K562 (cell line): ENCODE measurements at regions not wholly inside any gene's neighbourhood (a gene's known extent, or its start where the extent isn't known, plus 50 kb on each side); places are given as distances from the start of the nearest gene placed in this dataset.

Source experiments
- ATAC-seq: fragments of 200-7000 bp; cut with Tn5 transposase; 3 replicates; pipeline ENCODE4 v1.9.1; 2020; ENCODE audit warnings: moderate library complexity
- BruUV-seq: library from RNA; stranded (reverse); fragments of 400-500 nt; replicated peaks from 2 replicates; lab custom pipeline; 2021; lab: Mats Ljungman, UMichigan
- CTCF ChIA-PET: fragments of 300-600 bp; formaldehyde crosslinking; extraction: SDS; loops from one replicate; lab custom pipeline; 2021; ENCODE audit warnings: low intra/inter-chr PET ratio; lab: Yijun Ruan, JAX
- POLR2A ChIA-PET: fragments of 300-600, 350-650 bp; sonication (Branson Sonifier 250); formaldehyde crosslinking; extraction: SDS; loops from one replicate; lab custom pipeline; 2021; ENCODE audit warnings: antibody characterized with exemption, inconsistent platforms; lab: Yijun Ruan, JAX
- DNase-seq, 4 experiments: peaks; one replicate each; pipeline versions ENCODE4 v3.0.0 to v3.0.0-alpha.2; 2011 to 2018; ENCODE audit warnings: low spot score in 3 of 4, mixed read lengths in 3 of 4; ENCODE audit errors: extremely low read depth in 1 of 4
- FAIRE-seq: peaks from 2 replicates; lab custom pipeline; 2011; peaks lifted over from hg19 to GRCh38; lab: Jason Lieb, UNC
- H2AFZ ChIP-seq: 2 replicates; pipeline ENCODE4 v1.6.0; 2011; ENCODE audit warnings: low read depth, low read length, control low read depth, inconsistent platforms
- H3K27ac ChIP-seq: fragments of 200-600 bp; 3 replicates; pipeline ENCODE4 v1.8.0; 2011; ENCODE audit warnings: low read depth, mild to moderate bottlenecking, control low read depth, inconsistent platforms, low read length, moderate library complexity, mixed read lengths; ENCODE audit errors: extremely low read depth
- H3K27me3 ChIP-seq, 2 experiments: fragments of 300-600 bp in 1 of 2; 2 replicates in 1 of 2; 3 replicates in 1 of 2; pipeline versions ENCODE4 v1.6.0 to v1.8.0; 2011; ENCODE audit warnings: inconsistent platforms in 2 of 2, low read length in 2 of 2, mild to moderate bottlenecking in 1 of 2, mixed read lengths in 1 of 2, moderate library complexity in 1 of 2; ENCODE audit not compliant: control insufficient read depth in 2 of 2, insufficient read depth in 2 of 2
- H3K36me3 ChIP-seq: fragments of 300-600 bp; 3 replicates; pipeline ENCODE4 v1.8.0; 2011; ENCODE audit warnings: mild to moderate bottlenecking, low read length, inconsistent platforms; ENCODE audit not compliant: control insufficient read depth, insufficient read depth
- H3K4me1 ChIP-seq, 2 experiments: fragments of 200-600 bp in 1 of 2; replicated peaks in 1 of 2; 2 replicates in 1 of 2; 3 replicates in 1 of 2; pipeline versions ENCODE4 v1.5.1 to v1.8.0; 2011; ENCODE audit warnings: inconsistent platforms in 2 of 2, low read length in 2 of 2, mild to moderate bottlenecking in 1 of 2, mixed read lengths in 1 of 2, moderate library complexity in 1 of 2; ENCODE audit not compliant: control insufficient read depth in 2 of 2, insufficient read depth in 2 of 2
- H3K4me2 ChIP-seq: 2 replicates; pipeline ENCODE4 v1.6.1; 2011; ENCODE audit warnings: low read length, control low read depth, inconsistent platforms, mixed read lengths; ENCODE audit not compliant: insufficient read depth
- H3K4me3 ChIP-seq: fragments of 200-600 bp; sonication (generic), shearing (Covaris generic); 2 replicates; pipeline ENCODE4 v1.5.1; 2016; ENCODE audit warnings: control low read depth, inconsistent platforms
- H3K79me2 ChIP-seq: fragments of 200-600 bp; 3 replicates; pipeline ENCODE4 v1.8.0; 2011; ENCODE audit warnings: low read length, inconsistent platforms; ENCODE audit not compliant: control insufficient read depth, insufficient read depth
- H3K9ac ChIP-seq, 2 experiments: 2 replicates each; pipeline versions ENCODE4 v1.6.0 to v1.6.1; 2011; ENCODE audit warnings: low read depth in 2 of 2, low read length in 2 of 2, control low read depth in 1 of 2, inconsistent platforms in 1 of 2, mild to moderate bottlenecking in 1 of 2, mixed read lengths in 1 of 2; ENCODE audit not compliant: insufficient read depth in 1 of 2
- H3K9me1 ChIP-seq: one replicate; pipeline ENCODE4 v1.6.0; 2011; ENCODE audit warnings: inconsistent platforms, mild to moderate bottlenecking, low read length, moderate library complexity; ENCODE audit not compliant: control insufficient read depth, insufficient read depth
- H3K9me3 ChIP-seq: replicated peaks from 2 replicates; pipeline ENCODE4 v1.5.1; 2011; ENCODE audit warnings: low read depth, low read length, inconsistent platforms; ENCODE audit not compliant: control insufficient read depth, insufficient read depth
- H4K20me1 ChIP-seq: replicated peaks from 2 replicates; pipeline ENCODE4 v1.6.1; 2011; ENCODE audit warnings: low read length, inconsistent platforms, mixed read lengths; ENCODE audit not compliant: control insufficient read depth, insufficient read depth
- CBX1 ChIP-seq: sonication (generic); IDR thresholded peaks from 2 replicates; pipeline ENCODE4 v1.6.1; 2016; ENCODE audit warnings: antibody characterized with exemption, low read depth, mild to moderate bottlenecking
- CBX5 ChIP-seq: IDR thresholded peaks from 2 replicates; pipeline ENCODE4 v1.6.1; 2014; ENCODE audit warnings: low read depth, borderline replicate concordance
- L3MBTL2 ChIP-seq: fragments of 450-650 bp; IDR thresholded peaks from 2 replicates; pipeline ENCODE4 v1.6.1; 2016; ENCODE audit warnings: mild to moderate bottlenecking, moderate library complexity
- MBD2 ChIP-seq: sonication (generic); IDR thresholded peaks from 2 replicates; pipeline ENCODE4 v1.6.1; 2016; ENCODE audit warnings: low read depth, borderline replicate concordance
- PHF8 ChIP-seq: fragments of 200-600 bp; sonication (generic); IDR thresholded peaks from 2 replicates; pipeline ENCODE4 v1.6.1; 2012; ENCODE audit warnings: mixed run types, mild to moderate bottlenecking, inconsistent platforms, low read length, moderate library complexity, borderline replicate concordance
- POLR2A ChIP-seq: fragments of 450-650 bp; conservative IDR thresholded peaks from 2 replicates; pipeline ENCODE4 v1.6.1; 2016
- RBM34 ChIP-seq: fragments of 200-400 bp; formaldehyde crosslinking; IDR thresholded peaks from 2 replicates; pipeline ENCODE4 v1.6.1; 2018; ENCODE audit warnings: low read length, borderline replicate concordance; ENCODE audit not compliant: insufficient read depth
- SMAD4 ChIP-seq: fragments of 250-450 bp; sonication (Bioruptor Pico); conservative IDR thresholded peaks from 2 replicates; pipeline ENCODE4 v1.8.0; 2021; ENCODE audit warnings: inconsistent platforms, mild to moderate bottlenecking, moderate library complexity
- ZNF282 ChIP-seq: sonication (generic); formaldehyde crosslinking; IDR thresholded peaks from 2 replicates; pipeline ENCODE4 v1.8.1; 2023; ENCODE audit warnings: missing genetic modification reagents
- ZNF316 ChIP-seq: fragments of 450-650 bp; IDR thresholded peaks from 2 replicates; pipeline ENCODE4 v1.6.1; 2016
- ZNF785 ChIP-seq: fragments of 250-450 bp; sonication (Bioruptor Pico); IDR thresholded peaks from 2 replicates; pipeline ENCODE4 v1.4.0; 2020; ENCODE audit warnings: mild to moderate bottlenecking
- WGBS: fragments of 100-300 bp; shearing (Covaris generic); methylation state at CpG from one replicate; pipeline ENCODE4 v1.1.6; 2016; ENCODE audit warnings: low coverage, mixed read lengths; ENCODE audit not compliant: insufficient coverage; ENCODE audit errors: missing lambda C conversion rate; 5-methylcytosine and 5-hydroxymethylcytosine counted together
- in situ Hi-C: fragments of 300-500 bp; cut with MboI; formaldehyde crosslinking; loops from 4 replicates; pipeline ENCODE4 v1.15.0; 2018; ENCODE audit warnings: inconsistent platforms, mixed read lengths
- intact Hi-C: fragments of 100-400 bp; cut with micrococcal nuclease; formaldehyde crosslinking; loops from 2 replicates; pipeline ENCODE4 v1.14.2; 2022

DNA sequence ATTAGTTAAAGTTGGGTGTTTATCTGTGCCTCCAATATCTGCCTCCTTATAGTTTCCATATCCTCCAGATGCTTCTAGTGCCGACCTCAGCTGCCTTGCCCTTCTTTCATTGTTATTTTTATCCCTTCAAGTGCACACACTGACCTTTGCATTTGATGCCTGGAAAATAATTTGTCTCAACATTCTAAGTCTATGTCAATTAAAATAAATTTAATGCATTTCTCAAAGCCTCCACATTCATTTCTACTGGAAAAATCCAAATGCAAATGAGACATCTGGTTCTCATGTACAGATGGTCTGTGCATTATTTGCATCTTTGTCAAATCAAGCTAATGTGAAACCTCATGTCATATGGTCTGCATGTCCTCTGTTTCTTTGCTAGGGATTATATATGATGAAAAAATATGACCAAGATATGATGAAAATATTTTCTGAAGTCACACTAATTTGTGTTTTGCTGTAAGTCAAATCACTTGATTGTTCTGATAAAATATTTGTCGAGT lies 61.4 kb downstream of the TMEM100 start:
- Histone ChIP-seq H3K9ac (no peak overlapping the region), H4K20me1 (no peaks in the 10 kb centered on the region), H3K27me3 (no peaks in the 10 kb centered on the region), H3K4me3 (no peak overlapping the region), H3K79me2 (no peaks in the 10 kb centered on the region), H3K9me3 (no peaks in the 10 kb centered on the region), H3K36me3 (no peaks in the 10 kb centered on the region), H3K4me2 (no peak overlapping the region), H3K4me1 (peaks cover 0 to 31% of the 10 kb centered on the region in 2 experiments; a peak in 3 of 5 replicates), H3K27ac (no peak overlapping the region), H2AFZ (no peak overlapping the region), H3K9me1 (no peaks in the 10 kb centered on the region)
- in situ Hi-C loops (no loop called here), intact Hi-C loops (no loop called here)
- no TSS peak for BruUV-seq
- DNase-seq (no peak), ATAC-seq (no peak), FAIRE-seq (no peak)
- TF ChIP-seq RBM34: no peak
- TF ChIP-seq PHF8: no peak
- TF ChIP-seq CBX1: no peak
- no peak for TF ChIP-seq ZNF785 (CRISPR knock-in tag)
- TF ChIP-seq MBD2: no peak
- TF ChIP-seq POLR2A: no peak
- no peak for TF ChIP-seq CBX5
- TF ChIP-seq ZNF316: no peak
- TF ChIP-seq SMAD4: no peak
- no peak for TF ChIP-seq ZNF282
- no peak for TF ChIP-seq L3MBTL2
- CTCF ChIA-PET: no interaction called here
- WGBS: 10% methylated on average over 2 of the region's 2 CpGs
- POLR2A ChIA-PET: no interaction called here
